GM19452 (cell line): ENCODE measurements at regions not wholly inside any gene's neighbourhood (a gene's known extent, or its start where the extent isn't known, plus 50 kb on each side); places are given as distances from the start of the nearest gene placed in this dataset.
"Not testable (repeated sequence)": the region's sequence is repeated elsewhere in the genome, so short reads cannot be mapped to it uniquely, and the experiment has no call there.

ENCODE experiments used
- ATAC-seq: cut with Tn5 transposase; IDR thresholded peaks from one replicate; pipeline ENCODE4 v1.9.1; 2021; ENCODE audit not compliant: unreplicated experiment

DNA sequence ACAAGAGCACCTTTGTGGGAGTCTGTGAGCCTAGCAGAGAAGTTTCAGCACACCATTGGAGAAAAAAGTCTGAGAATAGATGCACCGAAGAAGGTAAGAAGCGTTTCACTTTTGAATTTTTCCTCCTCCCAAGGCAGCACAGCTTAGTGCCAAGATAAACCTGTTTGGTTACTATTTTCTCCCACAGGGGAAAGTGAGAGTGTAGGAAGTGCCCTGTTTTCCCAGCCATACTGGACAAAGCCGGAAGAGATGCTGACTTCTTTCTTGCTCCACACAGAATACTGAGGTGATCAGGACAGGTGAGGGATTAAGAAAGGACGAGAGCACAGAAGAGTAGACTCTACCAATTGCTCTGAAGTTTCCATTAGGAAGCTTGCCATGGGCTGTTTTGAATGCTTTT lies 1011.0 kb upstream of the MIR17HG start:
- ATAC-seq = no peak

DNA sequence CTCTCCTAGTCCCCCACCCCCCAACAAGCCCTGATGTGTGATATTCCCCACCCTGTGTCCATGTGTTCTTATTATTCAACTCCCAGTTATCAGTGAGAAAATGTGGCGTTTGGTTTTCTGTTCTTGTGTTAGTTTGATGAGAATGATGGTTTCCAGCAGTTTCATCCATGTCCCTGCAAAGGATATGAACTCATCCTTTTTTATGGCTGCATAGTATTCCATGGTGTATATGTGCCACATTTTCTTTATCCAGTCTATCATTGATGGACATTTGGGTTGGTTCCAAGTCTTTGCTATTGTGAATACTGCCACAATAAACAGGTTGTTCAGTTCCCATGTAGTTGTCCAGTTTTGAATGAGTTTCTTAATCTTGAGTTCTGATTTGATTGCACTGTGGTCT lies 1006.1 kb upstream of the MIR17HG start:
- not testable (repeated sequence) for ATAC-seq

DNA sequence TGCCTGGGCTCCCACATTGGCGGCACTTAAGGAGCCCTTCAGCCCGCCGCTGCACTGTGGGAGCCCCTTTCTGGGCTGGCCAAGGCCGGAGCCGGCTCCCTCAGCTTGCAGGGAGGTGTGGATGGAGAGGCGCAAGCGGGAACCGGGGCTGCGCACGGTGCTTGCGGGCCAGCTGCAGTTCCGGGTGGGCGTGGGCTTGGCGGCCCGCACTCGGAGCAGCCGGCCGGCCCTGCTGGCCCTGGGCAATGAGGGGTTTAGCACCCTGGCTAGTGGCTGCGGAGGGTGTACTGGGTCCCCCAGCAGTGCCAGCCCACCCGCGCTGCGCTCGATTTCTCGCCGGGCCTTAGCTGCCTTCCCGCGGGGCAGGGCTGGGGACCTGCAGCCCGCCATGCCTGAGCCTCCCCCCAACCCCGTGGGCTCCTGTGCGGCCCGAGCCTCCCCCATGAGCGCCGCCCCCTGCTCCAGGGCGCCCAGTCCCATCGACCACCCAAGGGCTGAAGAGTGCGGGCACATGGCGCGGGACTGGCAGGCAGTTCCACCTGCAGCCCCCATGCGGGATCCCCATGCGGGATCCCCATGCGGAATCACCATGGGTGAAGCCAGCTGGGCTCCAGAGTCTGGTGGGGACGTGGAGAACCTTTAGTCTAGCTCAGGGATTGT lies 998.9 kb upstream of the MIR17HG start:
- ATAC-seq = not testable (repeated sequence)

DNA sequence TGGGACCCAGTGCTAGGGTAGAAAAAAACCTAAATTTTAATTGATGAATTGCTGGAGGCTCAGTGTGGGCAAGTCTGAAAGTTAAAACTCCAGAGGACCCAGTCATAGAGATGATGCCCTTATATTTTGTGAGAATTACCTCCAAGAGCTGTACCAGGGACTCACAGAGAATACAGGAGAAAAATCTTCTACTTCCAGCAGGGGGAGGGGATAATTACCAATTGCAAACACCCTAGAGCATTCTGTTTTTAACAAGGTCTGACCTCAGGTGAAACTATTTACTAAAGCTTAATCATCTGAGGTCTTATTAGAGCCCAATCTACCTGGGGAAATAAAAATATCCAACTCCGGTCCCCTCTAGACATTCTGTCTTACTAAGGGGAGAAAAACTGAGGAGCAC lies 994.7 kb upstream of the MIR17HG start:
- no peak for ATAC-seq

DNA sequence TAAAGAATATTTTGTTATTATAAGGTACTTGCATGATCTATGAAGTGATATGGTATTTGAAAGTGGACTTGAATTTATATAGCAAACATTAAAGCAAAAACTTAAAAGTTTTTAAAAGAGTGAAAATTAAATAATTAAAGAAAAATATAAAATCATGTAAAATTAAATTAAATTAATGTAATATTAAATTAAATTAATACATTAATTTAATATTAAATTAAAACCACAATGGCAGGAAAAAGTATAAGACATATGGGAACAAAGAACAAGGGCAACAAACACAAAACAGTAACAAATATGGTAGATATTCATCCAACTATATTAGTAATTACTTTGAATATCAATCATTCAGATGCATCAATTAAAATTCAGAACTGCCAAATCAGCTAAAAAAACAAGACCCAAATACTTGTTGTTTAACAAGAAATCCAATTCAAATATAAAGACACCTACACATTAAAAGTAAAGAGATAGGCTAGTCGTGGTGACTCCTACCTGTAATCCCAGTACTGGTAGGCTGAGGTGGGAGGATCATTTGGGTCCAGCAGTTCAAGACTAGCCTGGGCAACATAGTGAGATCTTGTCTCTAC lies 992.2 kb upstream of the MIR17HG start:
- no peak for ATAC-seq

- no peak for ATAC-seq
These were observed 986.7 kb upstream of the MIR17HG start for GRCh38 chr13:90360785-90361184.

GRCh38 chr13:90362707-90363106 lies 984.8 kb upstream of the MIR17HG start:
- ATAC-seq = no peak

- no peak for ATAC-seq
These were observed 982.4 kb upstream of the MIR17HG start for GRCh38 chr13:90365130-90365529.

DNA sequence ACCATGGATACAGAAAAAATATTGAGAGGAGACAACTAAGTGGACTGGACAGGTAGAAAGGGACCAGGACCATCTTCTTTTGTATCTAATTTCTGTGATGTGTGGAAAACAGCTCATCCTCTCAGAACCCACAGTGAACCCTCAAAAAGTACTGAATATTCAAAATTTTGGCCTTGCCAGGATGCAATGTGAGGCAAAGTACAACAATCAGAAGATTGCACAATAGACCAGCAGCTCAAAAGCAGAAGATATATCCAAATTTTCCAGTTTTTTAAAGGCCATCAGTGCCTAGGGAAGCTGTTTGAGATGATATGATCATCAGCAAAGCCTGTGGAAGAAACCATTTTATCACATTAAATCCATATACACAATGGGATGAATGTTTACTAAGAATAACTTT lies 973.3 kb upstream of the MIR17HG start:
- no peak for ATAC-seq

- no peak for ATAC-seq
These were observed 971.6 kb upstream of the MIR17HG start for GRCh38 chr13:90375851-90376250.

DNA sequence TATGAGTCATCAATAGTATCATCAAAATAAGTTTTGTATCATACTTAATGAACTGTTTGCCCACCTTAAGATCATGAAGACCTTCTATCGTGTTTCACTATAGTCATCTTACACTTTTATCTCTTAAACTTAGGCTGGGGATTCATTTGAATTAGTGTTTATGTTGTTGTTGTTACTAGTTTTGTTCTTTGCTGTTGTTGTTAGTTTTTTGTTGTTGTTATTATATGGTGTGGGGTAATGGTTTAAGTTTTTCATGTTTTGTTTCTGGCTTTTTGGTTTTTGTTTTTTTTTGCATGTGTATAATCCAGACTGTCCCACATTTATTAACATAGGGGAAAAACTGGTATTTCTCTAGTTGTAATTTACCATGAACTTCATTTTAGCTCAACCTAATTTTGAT lies 965.1 kb upstream of the MIR17HG start:
- ATAC-seq = no peak

- ATAC-seq = no peak
These were observed 961.6 kb upstream of the MIR17HG start for GRCh38 chr13:90385781-90386489.

DNA sequence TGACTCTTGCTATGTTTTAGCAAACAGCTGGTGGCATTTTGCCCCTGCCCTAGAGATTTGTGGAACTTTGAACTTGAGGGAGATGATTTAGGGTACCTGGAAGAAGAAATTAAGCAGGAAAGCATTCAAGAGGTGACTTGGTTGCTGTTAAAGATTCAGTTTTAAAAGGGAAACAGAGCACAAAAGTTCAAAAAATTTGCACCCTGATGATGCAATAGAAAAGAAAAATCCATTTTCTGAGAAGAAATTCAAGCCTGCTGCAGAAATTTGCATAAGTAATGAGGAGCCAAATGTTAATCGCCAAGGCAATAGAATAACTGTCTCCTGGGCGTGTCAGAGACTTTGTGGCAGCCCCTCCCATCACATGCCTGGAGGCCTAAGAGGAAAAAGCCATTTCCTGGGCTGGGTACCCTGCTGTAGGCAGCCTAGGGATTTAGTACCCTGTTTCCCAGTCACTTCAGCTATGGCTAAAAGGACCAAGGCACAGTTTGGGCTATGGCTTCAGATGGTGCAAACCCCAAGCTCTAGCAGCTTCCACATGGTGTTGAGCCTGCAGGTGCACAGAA lies 958.5 kb upstream of the MIR17HG start:
- no peak for ATAC-seq

- ATAC-seq = no peak
These were observed 958.0 kb upstream of the MIR17HG start for GRCh38 chr13:90389537-90389936.

DNA sequence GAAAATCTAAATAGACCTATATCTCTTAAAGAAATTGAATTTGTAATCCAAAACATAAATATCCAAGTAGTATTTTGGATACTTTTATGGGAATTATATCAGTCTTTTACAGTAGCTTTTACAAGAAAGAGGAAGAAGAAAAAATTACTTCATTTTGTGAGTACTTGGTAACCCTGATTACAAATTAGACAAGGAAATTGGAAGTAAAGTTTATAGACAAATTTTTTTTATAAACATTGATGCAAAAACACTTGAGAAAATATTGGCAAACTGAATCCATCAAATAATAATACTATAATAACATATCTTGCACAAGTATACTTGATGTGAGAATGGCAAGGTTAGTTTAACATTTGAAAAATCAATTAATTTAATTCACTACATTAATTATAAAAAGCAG lies 954.1 kb upstream of the MIR17HG start:
- no peak for ATAC-seq

DNA sequence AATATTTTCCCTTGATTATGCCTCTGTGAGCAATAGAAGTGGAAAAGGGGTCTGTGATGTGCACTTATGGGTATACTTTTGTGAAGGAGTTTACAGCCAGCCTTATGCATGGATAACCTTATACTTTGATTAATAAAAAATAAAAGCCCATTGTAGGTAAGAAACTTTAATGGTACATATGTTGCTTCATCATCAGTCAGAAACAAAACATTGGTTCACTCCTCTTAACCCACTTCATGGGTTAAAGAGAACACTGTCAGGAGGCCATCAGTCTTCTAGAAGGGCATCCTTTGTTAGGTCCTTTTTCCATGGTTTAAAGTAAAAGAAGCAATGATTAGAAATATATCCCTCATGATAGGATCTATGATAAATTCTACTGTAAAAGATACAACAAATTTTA lies 952.1 kb upstream of the MIR17HG start:
- no peak for ATAC-seq

DNA sequence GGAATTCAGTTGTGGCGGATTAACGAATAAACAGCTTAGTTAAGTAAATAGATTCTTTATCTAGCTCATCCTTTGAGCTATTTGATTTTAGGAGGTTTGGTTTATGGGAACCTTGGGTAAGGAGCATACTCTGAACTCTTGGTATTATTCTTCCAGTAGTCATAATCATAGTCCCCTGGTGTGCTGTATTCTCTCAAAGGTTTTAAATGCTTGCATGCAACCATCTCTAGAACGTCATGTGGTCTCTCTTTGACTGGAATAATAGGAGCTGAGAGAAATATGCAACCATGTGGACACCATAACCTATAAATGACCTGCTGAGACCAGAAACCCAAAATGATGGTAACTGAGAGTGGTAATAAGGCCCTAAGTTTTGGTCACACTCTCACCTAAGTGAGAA lies 951.6 kb upstream of the MIR17HG start:
- ATAC-seq = no peak

- ATAC-seq = no peak
These were observed 951.2 kb upstream of the MIR17HG start for GRCh38 chr13:90396266-90396665.

- ATAC-seq = no peak
These were observed 950.0 kb upstream of the MIR17HG start for GRCh38 chr13:90397503-90397902.

DNA sequence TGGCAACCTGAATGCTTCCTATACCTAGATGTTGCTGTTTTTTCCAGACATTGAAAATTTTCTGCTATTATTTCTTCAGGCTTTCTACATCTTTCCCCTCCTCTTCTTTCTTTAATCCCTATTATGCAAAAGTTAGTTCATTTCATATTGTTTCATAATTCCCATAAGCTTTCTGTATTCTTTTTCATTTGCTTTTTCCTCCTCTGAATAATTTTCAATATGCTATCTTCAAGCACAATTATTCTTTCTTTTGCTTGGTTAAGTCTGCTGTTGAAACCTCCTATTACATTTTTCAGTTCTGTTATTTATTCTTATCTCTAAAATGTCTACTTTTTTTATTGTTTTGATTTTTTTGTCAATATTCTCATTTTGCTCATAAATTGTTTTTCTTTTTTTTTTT lies 947.1 kb upstream of the MIR17HG start:
- ATAC-seq = no peak

DNA sequence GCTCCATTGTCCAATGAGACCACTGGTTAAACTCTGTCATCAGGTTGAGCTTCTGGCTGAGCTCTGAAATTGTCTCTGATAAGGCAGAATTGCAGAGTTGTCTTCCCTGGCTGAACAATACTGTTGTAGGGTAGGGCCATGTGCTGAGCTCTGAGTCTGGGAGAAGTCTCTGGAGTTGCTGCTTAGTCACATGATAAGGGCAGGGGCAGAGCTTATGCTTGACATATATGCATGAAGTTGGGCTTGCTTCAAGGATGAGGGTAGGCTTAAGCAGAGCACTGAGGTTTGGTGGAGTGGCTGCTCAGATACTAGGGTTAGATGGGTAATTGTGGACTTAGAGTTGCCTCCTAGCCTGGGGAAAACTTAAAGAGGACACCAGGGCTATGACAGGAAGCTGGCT lies 946.3 kb upstream of the MIR17HG start:
- no peak for ATAC-seq

- no peak for ATAC-seq
These were observed 945.4 kb upstream of the MIR17HG start for GRCh38 chr13:90402102-90402501.
